ENCODE measurements at regions not wholly inside any gene's neighbourhood (a gene's known extent, or its start where the extent isn't known, plus 50 kb on each side); places are given as distances from the start of the nearest gene placed in this dataset.
"Not testable (repeated sequence)": the region's sequence is repeated elsewhere in the genome, so short reads cannot be mapped to it uniquely, and the experiment has no call there.

GRCh38 chr13:103517066-103517767 is 451.0 kb upstream of the SLC10A2 start:
- no peak for DNase-seq

GRCh38 chr13:103516015-103516795 is 450.0 kb upstream of the SLC10A2 start:
- DNase-seq: no peak

GRCh38 chr13:103515410-103515809 is 449.2 kb upstream of the SLC10A2 start:
- DNase-seq: no peak

- no peak for DNase-seq
These were observed 448.4 kb upstream of the SLC10A2 start for GRCh38 chr13:103514619-103515018.

GRCh38 chr13:103514188-103514587 is 448.0 kb upstream of the SLC10A2 start:
- DNase-seq: no peak

- no peak for DNase-seq
These were observed 443.9 kb upstream of the SLC10A2 start for GRCh38 chr13:103510007-103510535.

- DNase-seq: no peak
These were observed 431.2 kb upstream of the SLC10A2 start for GRCh38 chr13:103497404-103497803.

- no peak for DNase-seq
These were observed 421.6 kb upstream of the SLC10A2 start for GRCh38 chr13:103487841-103488240.

GRCh38 chr13:103473081-103473480 is 406.9 kb upstream of the SLC10A2 start:
- no peak for DNase-seq

- DNase-seq: no peak
These were observed 405.7 kb upstream of the SLC10A2 start for GRCh38 chr13:103471896-103472295.

- no peak for DNase-seq
These were observed 403.6 kb upstream of the SLC10A2 start for GRCh38 chr13:103469771-103470170.

- DNase-seq: no peak
These were observed 400.5 kb upstream of the SLC10A2 start for GRCh38 chr13:103466761-103467160.

- not testable (repeated sequence) for DNase-seq
These were observed 394.0 kb upstream of the SLC10A2 start for GRCh38 chr13:103460246-103460645.

GRCh38 chr13:103457050-103457449 is 390.8 kb upstream of the SLC10A2 start:
- not testable (repeated sequence) for DNase-seq

- no peak for DNase-seq
These were observed 385.4 kb upstream of the SLC10A2 start for GRCh38 chr13:103451656-103452055.

GRCh38 chr13:103443604-103444003 is 377.4 kb upstream of the SLC10A2 start:
- no peak for DNase-seq

- DNase-seq: no peak
These were observed 371.4 kb upstream of the SLC10A2 start for GRCh38 chr13:103437651-103438050.

GRCh38 chr13:103436057-103436654 is 369.9 kb upstream of the SLC10A2 start:
- DNase-seq: no peak

GRCh38 chr13:103431856-103432255 is 365.6 kb upstream of the SLC10A2 start:
- no peak for DNase-seq

- DNase-seq: no peak
These were observed 364.2 kb upstream of the SLC10A2 start for GRCh38 chr13:103430368-103430767.

- DNase-seq: no peak
These were observed 343.8 kb upstream of the SLC10A2 start for GRCh38 chr13:103410002-103410401.

- DNase-seq: no peak
These were observed 340.8 kb upstream of the SLC10A2 start for GRCh38 chr13:103406967-103407366.

GRCh38 chr13:103405297-103405696 is 339.1 kb upstream of the SLC10A2 start:
- no peak for DNase-seq

- DNase-seq: no peak
These were observed 337.6 kb upstream of the SLC10A2 start for GRCh38 chr13:103403814-103404213.

Measured in KG1 (cell line).